ENCODE measurements at regions not wholly inside any gene's neighbourhood (a gene's known extent, or its start where the extent isn't known, plus 50 kb on each side); places are given as distances from the start of the nearest gene placed in this dataset.
"Not testable (repeated sequence)": the region's sequence is repeated elsewhere in the genome, so short reads cannot be mapped to it uniquely, and the experiment has no call there.

DNA sequence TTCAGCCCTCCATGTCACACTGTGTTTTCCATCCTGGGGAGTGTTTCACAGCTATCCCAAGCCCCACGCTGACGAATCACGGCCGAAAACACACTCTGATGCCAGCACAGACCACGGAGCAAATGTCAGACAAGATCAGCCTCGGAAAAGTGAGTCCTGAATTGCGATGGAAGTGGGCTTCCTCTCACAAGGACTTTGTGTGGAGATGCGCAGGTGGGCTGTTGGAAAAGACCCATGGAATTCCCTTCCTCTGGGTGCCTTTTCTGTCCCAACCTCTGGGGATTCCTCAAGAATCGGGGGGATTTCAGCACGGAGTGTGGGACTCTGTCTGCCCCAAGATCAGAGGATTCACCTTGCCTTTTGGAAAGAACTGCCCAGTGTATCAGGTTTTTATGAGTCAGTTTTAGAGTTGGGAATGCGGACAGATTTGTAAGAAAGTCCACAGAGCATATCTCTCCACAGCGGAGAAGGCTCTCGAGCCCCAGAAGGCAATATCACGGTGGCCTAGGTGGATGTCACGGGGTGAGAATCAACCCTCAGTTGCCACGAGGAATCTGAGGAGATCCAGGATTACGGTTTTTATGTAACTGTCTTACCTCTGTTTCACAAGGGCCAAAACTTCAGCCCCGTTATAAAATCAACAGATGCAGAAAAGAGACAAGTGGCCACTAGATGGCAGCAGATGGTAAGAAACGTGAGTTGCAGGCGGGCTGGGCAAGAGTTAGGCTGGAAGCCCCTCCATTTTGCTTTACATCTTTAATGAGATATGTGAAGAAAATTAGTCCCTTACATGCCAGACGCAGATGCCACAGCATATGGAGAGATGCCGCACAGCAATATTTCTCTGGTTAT is 201.9 kb downstream of the DAD1 start:
- no peak for DNase-seq (ENCODE audit: low read depth in 2 of 2)

DNA sequence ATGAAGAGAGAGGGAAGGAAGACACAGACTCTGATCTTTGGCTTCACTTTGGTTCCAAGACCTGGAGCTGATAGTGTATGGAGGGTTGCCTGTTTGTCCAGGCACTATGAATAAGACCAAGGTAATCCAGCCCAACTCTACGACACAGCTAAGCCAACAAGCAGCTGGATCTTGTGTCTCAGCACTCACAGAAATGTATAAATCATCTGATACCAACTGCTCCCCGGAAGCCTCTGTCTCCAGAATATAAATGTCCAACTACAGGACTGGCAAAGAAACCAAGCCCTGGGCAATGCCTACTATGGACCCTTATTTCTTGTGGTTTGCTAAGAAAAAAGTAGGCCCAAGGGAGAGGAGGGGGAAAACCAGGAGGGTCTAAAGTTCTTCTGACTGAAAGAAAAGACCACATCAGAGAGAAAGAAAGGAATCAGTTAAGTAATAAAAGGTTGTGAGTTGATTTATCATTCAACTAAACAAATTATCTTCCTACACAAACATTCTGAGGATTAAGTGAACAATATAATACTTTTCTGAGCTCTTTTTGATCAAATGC is 204.0 kb downstream of the DAD1 start:
- DNase-seq (ENCODE audit: low read depth in 2 of 2) = no peak

DNA sequence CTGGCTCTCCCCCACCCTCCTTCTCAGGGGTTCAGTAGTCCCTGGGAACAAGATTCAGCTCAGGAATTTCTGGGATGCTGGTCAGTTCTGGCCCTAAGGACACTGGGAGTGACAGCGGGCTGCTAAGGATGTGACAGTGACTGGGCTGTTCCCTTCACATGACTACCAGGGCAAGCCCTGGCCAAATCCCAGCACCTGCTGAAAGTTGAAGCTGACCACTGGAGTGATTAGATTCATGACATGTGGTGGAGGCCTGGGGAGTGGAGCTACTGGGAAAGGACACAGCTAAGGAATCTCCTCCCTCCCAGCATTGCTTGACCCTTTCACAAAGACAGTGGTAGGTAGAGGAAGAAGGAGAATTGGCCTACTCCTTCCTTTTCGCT is 204.9 kb downstream of the DAD1 start:
- no peak for DNase-seq (ENCODE audit: low read depth in 2 of 2)

DNA sequence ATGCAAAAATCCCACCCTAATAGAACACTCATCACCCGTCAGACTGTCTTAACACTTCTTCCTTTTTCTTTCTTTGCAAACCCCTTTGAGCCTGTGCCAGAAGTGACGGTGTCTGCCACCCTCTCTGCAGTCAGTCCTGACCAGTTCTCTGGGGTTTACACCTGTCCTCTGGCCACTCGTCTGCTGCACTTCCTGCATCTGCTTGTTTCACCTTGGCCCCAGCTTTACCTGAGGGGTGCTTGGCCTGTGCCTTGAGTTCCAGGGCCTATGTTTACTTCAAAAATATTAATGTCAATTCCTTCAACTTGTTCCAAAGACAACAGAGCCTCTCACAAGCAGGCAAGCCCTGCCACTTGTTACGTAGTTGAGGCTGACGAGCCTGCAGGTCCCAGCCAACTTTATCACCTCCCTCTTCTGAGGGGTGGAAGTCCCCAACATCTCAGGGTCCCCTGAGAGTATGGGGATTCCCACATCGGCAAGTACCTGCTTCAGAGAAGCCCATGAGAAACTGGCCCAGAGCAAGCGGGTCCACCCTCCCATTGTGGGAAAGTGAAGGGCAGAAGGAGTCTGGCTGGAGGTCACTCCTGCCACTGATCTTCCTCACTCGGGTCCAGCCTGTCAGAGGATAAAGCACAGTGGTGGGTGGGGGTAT is 205.4 kb downstream of the DAD1 start:
- no peak for DNase-seq (ENCODE audit: low read depth in 2 of 2)

DNA sequence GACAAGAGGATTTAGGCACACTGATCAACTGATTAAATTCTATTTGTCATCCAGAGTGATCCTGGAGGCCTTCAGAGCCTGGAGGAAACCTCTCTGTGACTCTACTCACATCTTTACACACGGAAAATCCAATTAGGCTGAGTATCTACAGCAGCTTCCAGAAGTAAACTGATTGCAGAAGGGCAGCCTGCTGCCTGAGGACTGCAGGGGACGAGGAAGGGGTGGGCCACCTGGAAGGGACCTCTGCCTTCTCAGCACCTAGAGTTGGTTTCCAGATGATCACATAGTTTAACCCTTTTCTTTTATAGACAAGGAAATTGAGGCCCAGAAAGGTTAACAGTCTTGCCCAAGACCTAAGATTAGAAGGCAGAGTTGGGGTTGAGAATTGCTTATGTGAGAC is 206.1 kb downstream of the DAD1 start:
- DNase-seq (ENCODE audit: low read depth in 2 of 2) = no peak

DNA sequence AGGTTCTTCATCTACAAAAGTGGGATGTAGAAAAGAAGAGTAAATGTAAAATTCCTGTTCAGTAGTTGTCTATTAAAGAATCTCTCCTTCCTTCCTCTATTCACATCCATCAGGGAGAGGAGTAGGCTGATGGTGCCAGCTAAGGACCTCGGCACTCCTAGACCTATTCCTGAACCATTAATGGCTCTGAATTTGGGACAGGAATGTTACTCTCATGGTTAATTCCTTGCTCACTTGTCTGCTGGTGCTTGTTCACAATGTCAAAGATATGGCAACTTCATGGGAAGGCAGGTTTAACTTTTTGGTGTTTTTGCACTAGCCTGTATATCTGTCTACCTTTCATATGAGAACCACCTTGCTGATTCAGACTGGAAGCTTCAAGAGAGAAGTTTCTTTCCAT is 206.6 kb downstream of the DAD1 start:
- DNase-seq (ENCODE audit: low read depth in 2 of 2) = no peak

DNA sequence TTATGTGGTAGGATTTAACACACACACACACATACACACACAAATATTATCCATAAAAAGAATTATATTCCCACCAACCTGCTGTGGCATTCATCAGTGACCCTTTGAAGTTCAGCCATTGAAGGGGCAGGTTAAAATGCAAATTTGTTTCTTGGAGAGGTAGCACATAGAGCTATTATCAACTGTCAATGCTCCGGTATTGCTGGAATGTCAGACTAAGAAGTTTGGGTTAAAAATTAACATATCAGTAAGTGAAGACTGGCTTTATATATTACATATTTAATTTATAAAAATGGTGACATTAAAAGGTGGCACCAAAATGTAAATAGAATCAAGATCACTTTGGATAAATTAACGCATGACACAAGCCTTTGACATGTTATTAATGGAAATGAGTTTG is 207.3 kb downstream of the DAD1 start:
- no peak for DNase-seq (ENCODE audit: low read depth in 2 of 2)

DNA sequence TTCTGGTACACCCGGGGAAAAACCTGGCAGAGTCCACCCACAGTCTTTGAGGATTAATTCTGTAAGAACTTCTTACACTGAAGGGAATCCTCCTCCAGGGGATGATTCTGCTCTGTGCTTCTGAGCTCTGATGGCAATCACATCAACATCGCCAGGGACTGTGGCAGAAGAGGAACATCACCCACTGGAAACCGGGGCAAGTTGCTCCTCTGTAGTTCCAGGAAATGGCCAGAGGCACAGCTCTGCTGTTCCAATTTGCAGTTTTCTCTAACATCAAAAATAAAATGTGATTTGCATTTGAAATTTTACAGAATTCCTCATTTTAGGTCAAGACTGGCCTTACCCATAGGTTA is 207.6 kb downstream of the DAD1 start:
- no peak for DNase-seq (ENCODE audit: low read depth in 2 of 2)

DNA sequence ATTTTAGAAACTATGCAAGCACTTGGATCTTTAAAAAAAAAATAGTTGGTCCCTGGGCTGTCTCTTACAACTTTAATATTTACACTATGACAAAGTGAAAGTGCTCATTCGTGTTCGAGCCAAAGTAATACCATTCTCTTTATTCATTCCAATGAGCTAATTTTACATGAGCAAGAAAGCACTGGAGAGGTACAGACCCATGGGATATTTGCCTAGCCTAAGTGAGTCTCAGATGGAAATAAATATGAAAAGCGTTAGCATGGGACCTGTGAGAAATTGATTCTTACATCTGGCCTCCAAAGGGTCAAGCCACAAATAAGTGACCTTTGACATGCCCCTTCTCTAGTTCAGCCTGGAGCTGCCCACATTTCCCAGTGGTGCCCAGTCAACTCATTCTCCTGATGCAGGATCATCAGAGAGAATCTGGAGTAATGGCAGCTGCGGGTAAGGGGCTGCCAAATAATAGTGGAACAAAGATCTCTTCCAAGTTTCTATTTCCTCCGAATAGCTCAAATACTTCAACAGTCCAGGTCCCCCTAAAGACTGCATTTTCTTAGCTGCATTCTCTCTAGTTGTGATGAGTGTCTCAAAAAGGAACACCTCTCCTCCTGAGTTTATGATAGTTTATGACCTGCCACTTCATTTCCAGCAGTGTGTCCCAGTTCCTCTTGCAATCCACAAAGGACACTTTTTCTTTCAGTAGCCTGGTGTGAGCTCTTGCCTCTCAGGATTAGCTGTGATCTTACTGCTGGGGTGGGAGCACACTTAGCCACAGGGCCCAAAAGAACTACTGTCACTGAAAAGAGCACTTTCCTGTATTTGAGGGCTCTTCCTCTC is 208.2 kb downstream of the DAD1 start:
- DNase-seq (ENCODE audit: low read depth in 2 of 2) = no peak

DNA sequence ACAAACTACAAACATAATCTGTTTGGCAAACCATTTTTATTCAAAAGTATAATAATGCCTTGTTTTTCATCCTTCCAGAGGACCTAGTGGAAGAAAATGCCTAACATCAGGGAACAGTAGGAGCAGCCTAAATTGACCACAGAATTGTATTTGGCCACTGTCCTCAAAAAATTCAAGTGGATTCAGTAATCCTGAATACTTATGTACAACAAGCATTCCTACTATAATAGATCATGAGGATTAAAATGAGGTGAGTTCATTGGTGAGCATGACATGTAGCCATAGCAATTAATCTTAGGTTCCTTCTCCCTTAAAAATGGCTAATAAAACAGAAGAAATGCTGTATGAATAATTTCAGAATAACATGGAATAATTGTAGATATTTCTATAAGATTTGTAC is 209.3 kb downstream of the DAD1 start:
- DNase-seq (ENCODE audit: low read depth in 2 of 2) = no peak

DNA sequence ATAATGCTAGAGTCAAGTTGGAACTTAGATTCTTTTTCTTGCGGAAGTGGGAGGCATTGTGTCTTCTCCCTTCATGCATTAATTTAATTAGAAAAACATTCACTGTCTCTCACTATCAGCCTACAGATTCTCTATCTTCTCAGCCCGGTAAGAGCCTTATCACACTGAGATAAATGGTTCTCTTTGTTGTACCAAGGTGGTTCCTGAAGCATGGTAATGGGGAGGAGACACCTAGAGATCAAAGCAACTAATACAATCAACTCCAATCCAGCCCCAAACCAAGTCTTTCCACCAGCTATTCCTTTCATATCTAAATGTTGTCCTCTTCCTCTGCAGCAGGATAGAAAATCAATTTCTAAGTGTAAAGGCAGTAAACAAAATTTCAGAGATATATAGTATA is 210.8 kb downstream of the DAD1 start:
- DNase-seq (ENCODE audit: low read depth in 2 of 2) = no peak

DNA sequence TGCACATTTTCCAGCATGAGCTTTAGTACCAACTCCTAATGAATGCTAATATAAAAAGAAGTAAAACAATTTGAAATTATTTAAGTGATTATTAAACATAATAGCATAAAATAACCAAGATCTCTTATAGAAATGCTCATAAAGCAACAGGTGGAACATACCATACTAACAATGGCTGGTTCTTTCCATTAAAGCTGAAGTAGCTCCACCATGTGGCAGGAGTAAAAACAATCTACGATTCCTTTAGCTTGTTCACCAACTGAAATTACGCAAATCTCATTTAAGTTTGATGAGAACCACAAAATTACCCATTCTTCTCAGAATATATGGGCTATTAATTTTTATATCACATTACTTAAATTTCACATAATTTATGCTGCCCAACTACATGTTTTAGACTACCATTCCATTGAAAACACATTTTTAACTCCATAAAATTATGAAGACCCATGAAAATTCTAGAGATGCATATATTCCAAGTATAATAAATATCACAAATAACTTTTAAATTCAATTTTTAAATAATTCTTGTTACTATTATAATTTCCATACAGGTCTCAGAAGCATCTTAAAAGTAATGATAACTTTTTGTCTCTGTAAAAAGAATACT is 213.6 kb downstream of the DAD1 start:
- no peak for DNase-seq (ENCODE audit: low read depth in 2 of 2)

DNA sequence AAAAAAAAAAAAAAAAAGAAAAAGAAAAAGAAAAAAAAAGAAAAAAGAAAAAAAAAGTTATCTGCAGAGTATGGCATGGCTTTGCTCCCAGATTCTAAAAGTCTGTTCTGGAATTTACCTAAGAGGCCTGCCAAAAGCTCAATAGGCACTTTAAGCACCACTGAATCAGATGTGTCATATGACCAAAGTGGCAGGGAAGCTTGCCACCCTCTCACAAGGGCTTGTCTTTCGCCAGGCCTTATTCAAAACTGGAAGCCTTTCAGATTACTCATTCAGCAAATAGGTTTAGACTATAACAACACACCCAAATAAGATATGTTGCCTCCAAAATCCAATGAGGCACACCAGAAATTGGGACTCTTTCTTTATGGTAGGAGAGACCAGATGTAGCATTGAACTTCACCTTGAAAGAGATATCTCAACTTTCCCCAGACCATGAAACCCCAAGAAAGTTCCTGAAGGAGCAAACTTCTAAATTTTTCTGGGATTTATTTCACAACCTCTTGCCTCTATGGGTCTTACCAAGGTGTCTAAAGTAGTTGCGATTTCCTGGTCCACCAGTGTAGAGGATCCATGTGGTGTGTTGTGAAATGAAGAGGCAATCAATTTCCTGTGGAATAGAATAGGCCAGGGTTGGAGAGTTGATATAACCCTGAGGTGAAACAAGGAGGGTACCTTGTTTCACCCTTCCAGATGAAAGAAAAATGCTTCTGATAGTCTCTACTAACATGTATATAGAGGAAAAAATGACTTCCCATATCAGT is 218.8 kb downstream of the DAD1 start:
- no peak for DNase-seq (ENCODE audit: low read depth in 2 of 2)

DNA sequence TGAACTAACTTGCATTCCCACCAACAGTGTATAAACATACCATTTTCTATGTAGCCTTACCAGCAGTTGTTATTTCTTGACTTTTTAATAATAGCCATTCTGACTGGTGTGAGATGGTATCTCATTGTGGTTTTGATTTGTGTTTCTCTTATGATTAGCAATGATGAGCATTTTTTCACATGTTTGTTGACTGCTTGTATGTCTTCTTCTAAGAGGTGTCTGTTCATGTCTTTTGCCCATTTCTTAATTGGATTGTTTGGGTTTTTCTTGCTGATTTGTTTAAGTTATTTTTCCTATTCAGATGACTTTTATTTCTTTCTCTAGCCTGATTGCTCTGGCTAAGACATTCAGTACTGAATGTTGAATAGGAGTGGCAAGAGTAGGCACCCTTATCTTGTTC is 230.3 kb downstream of the DAD1 start:
- DNase-seq (ENCODE audit: low read depth in 2 of 2) = no peak

DNA sequence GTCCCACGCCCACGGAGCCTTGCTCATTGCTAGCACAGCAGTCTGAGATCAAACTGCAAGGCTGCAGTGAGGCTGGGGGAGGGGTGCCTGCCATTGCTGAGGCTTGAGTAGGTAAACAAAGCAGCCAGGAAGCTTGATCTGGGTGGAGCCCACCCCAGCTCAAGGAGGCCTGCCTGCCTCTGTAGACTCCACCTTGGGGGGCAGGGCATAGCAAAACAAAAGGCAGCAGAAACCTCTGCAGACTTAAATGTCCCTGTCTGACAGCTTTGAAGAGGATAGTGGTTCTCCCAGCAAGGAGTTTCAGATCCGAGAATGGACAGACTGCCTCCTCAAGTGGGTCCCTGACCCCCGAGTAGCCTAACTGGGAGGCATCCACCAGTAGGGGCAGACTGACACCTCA is 239.7 kb downstream of the DAD1 start:
- DNase-seq (ENCODE audit: low read depth in 2 of 2) = not testable (repeated sequence)

DNA sequence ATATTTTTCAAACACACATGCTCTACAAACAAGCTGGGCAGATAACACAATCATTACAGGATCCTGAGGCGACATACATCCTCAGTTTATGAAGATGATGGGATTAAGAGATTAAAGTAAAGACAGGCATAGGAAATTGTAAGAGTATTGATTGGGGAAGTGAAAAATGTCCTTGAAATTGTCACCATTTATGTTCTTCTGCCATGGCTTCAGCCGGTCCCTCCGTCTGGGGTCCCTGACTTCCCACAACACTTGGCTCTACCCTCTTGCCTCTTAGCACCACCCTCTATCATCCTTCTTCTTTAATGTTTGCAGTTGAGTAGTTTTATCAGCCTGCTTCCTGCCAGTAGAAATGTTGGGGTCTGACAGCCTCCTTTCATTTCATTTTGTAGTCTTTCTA is 244.4 kb downstream of the DAD1 start:
- no peak for DNase-seq (ENCODE audit: low read depth in 2 of 2)

DNA sequence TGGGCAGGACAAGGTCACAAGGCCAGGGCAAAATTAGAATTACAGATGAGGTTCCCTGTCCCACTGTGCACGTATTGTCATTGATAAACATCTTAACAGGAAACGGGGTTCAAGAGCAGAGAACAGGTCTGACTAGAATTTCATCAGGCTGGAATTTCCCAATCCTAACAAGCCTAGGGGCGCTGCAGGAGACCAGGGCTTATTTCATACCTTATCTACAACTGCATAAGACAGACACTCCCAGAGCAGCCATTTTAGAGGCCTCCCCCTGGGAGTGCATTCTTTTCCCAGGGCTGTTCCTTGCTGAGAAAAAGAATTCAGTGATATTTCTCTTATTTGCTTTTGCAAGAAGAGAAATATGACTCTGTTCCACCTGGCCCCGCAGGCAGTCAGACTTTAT is 244.8 kb downstream of the DAD1 start:
- DNase-seq (ENCODE audit: low read depth in 2 of 2) = not testable (repeated sequence)

DNA sequence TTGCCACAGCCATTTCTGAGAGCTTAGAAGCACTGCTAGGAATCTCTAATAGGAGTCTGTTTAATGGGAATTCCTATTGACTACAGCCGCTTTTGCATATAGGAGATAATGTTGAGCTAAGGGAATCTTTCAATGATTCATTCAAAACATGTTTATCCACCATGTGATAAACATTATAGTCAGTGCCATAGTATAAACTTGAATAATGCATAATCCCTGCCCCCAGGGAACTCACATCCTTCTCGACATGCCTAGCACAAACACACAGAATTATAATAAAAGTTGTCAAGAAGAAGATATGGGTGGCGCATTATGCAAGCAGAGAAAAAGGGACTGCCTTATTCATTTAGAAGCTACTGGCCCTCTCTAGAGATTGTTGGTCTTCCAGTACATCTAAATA is 248.0 kb downstream of the DAD1 start:
- no peak for DNase-seq (ENCODE audit: low read depth in 2 of 2)

DNA sequence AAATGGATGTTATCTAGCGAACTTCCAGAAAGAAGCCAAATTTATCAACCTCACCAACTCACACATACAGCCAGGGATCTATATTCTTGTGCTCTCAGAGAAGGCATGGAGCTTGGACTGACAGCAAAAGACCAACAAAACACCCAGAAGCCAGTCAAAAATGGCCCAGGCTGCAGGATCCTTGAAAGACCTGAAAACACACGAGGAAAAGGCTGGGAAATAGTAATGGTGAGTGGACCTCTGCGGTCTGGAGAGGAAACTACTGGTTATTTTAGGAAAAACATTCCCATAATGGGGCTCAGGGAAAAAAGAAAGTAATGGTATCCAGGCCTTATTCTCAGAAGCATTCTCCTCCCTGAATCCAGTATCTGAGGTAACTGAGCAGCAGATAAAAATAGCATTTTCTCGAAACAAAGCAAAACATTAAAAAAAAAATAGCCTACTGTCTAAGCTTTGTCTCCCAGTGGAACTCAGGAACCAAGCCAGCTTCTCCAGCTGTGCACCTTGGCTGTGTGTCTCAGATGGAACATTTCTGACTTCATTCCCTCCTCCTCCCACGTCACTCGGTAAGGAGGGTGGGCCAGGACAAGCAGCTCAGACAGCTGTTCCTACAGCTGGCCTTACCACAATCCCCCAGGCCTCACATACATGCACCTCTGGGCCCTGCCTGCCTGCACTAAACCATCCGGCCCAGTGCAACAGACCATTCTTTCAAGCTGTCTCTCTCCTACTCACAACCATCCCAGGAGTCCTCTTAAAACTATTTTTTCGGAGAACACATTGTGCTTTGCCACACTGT is 249.9 kb downstream of the DAD1 start:
- DNase-seq (ENCODE audit: low read depth in 2 of 2) = no peak

DNA sequence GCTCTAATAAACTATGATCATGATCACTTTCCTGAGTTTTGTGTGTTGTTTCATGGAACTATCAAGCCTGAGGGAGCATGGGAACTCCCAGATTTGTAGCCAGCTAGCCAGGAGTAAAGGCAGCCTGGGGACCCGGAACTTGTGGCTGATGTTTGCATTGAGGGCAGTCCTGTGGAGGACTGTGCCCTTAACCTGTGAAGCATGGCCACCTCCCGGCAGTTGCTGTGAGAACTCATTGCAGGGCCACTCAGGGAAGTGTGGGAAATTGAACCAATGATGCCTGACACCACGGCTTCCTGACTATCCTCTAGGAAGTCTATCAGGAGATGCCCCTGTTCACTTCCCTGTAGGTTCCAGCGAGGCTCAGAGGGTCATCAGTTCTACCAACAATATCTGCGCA is 250.6 kb downstream of the DAD1 start:
- DNase-seq (ENCODE audit: low read depth in 2 of 2) = no peak

Data from stimulated activated CD4-positive, alpha-beta T cell treated with anti-CD3 and anti-CD28 coated beads, Interleukin-1b, Interleukin-23, amount 100 ng/mL, for 4 hours (primary cell).